ENCODE measurements at regions not wholly inside any gene's neighbourhood (a gene's known extent, or its start where the extent isn't known, plus 50 kb on each side); places are given as distances from the start of the nearest gene placed in this dataset.

GRCh38 chr17:36682773-36683172, 81.4 kb downstream of the MRM1 start:
- H3K4me3 ChIP-seq (ENCODE audit: low read length) = no peak overlapping the region
- TF ChIP-seq CTCF (conservative IDR thresholded peaks at IDR 0.05; ENCODE audit: low read depth, low read length) = no peak
- no peak for DNase-seq (ENCODE audit: low read depth)

- no peak for DNase-seq (ENCODE audit: low read depth)
- no peak for TF ChIP-seq CTCF (conservative IDR thresholded peaks at IDR 0.05; ENCODE audit: low read depth, low read length)
These were observed 82.0 kb downstream of the MRM1 start for GRCh38 chr17:36683387-36683786.

GRCh38 chr17:36684134-36684533, 82.8 kb downstream of the MRM1 start:
- H3K4me3 ChIP-seq (ENCODE audit: low read length) = no peak overlapping the region
- no peak for DNase-seq (ENCODE audit: low read depth)
- no peak for TF ChIP-seq CTCF (conservative IDR thresholded peaks at IDR 0.05; ENCODE audit: low read depth, low read length)

More at GRCh38 chr17:36683387-36683786, 82.0 kb downstream of the MRM1 start:
- no peak overlapping the region for H3K4me3 ChIP-seq (ENCODE audit: low read length)

- TF ChIP-seq CTCF (conservative IDR thresholded peaks at IDR 0.05; ENCODE audit: low read depth, low read length) = no peak
- DNase-seq (ENCODE audit: low read depth) = no peak
- no peak overlapping the region for H3K4me3 ChIP-seq (ENCODE audit: low read length)
These were observed 84.8 kb downstream of the MRM1 start for GRCh38 chr17:36686123-36686669.

GRCh38 chr17:36687736-36688135, 86.4 kb downstream of the MRM1 start:
- DNase-seq (ENCODE audit: low read depth) = no peak
- H3K4me3 ChIP-seq (ENCODE audit: low read length) = no peak overlapping the region
- TF ChIP-seq CTCF (conservative IDR thresholded peaks at IDR 0.05; ENCODE audit: low read depth, low read length) = no peak

GRCh38 chr17:36689089-36689667, 87.8 kb downstream of the MRM1 start:
- TF ChIP-seq CTCF (conservative IDR thresholded peaks at IDR 0.05; ENCODE audit: low read depth, low read length) = no peak
- H3K4me3 ChIP-seq (ENCODE audit: low read length) = no peak overlapping the region
- no peak for DNase-seq (ENCODE audit: low read depth)

- TF ChIP-seq CTCF (conservative IDR thresholded peaks at IDR 0.05; ENCODE audit: low read depth, low read length) = no peak
- H3K4me3 ChIP-seq (ENCODE audit: low read length) = no peak overlapping the region
- no peak for DNase-seq (ENCODE audit: low read depth)
These were observed 88.8 kb downstream of the MRM1 start for GRCh38 chr17:36690190-36690589.

All from retinal pigment epithelial cell (primary cell).